Lung (tissue), 11 donors: ENCODE measurements at regions not wholly inside any gene's neighbourhood (a gene's known extent, or its start where the extent isn't known, plus 50 kb on each side); places are given as distances from the start of the nearest gene placed in this dataset.
A peak's percentile ranks its signal among the peaks of the same experiment; 100 is the strongest.

ENCODE experiments used
- ATAC-seq: fragments of 200-7000 bp; cut with Tn5 transposase; one replicate; pipeline ENCODE4 v1.9.1; 2020; ENCODE audit warnings: moderate number of reproducible peaks; ENCODE audit not compliant: insufficient read depth, low FRiP score
- DNase-seq, 3 donors: peaks; one replicate each; pipeline ENCODE4 v3.0.0-alpha.2; 2013 to 2017
- H3K27ac ChIP-seq, 2 donors: one replicate each; pipeline ENCODE4 v1.5.1; 2013; ENCODE audit warnings: mild to moderate bottlenecking in 2 of 2, moderate library complexity in 2 of 2, control low read depth in 1 of 2, inconsistent platforms in 1 of 2, low read depth in 1 of 2, low read length in 1 of 2
- H3K27me3 ChIP-seq, 3 donors: one replicate each; pipeline ENCODE4 v1.5.1; 2013; ENCODE audit warnings: low read length in 2 of 3; ENCODE audit not compliant: control insufficient read depth in 3 of 3, insufficient read depth in 3 of 3
- H3K36me3 ChIP-seq, 4 donors: one replicate each; pipeline ENCODE4 v1.5.1; 2013; ENCODE audit warnings: low read length in 4 of 4, mild to moderate bottlenecking in 1 of 4, moderate library complexity in 1 of 4; ENCODE audit not compliant: control insufficient read depth in 4 of 4, insufficient read depth in 4 of 4
- H3K4me1 ChIP-seq, 5 donors: one replicate each; pipeline ENCODE4 v1.5.1; 2013; ENCODE audit warnings: low read length in 5 of 5, mild to moderate bottlenecking in 2 of 5, moderate library complexity in 1 of 5; ENCODE audit not compliant: control insufficient read depth in 5 of 5, insufficient read depth in 5 of 5
- H3K4me3 ChIP-seq: one replicate; pipeline ENCODE4 v1.5.1; 2013; ENCODE audit warnings: mild to moderate bottlenecking, control low read depth, moderate library complexity
- H3K9ac ChIP-seq, 2 donors: one replicate each; pipeline ENCODE4 v1.5.1; 2013; ENCODE audit warnings: low read length in 2 of 2, control low read depth in 1 of 2; ENCODE audit not compliant: insufficient read depth in 1 of 2
- H3K9me3 ChIP-seq, 4 donors: one replicate each; pipeline ENCODE4 v1.5.1; 2013; ENCODE audit warnings: low read length in 3 of 4, mild to moderate bottlenecking in 1 of 4, moderate library complexity in 1 of 4; ENCODE audit not compliant: control insufficient read depth in 4 of 4, insufficient read depth in 3 of 4
- CTCF ChIP-seq: IDR thresholded peaks from 2 replicates; pipeline ENCODE4 v1.5.1; 2012; ENCODE audit warnings: mild to moderate bottlenecking; ENCODE audit errors: control extremely low read depth, extremely low read depth
- WGBS, 2 donors: extraction: QIAGEN DNeasy Blood & Tissue Kit; methylation state at CpG; one replicate each; pipeline ENCODE4 v1.1.7; 2013; 5-methylcytosine and 5-hydroxymethylcytosine counted together
- donor health status: control.
- donor health status: control.
- donor health status: Bipolar disorder and iron deficiency.
- donor health status: healthy.
- donor health status: DM: yes; HTN: yes; CAD: no.

- H3K4me1 ChIP-seq, result no peaks in the 10 kb centered on the region
- no peak for DNase-seq
- ATAC-seq, result no peak
- no peaks in the 10 kb centered on the region for H3K36me3 ChIP-seq
- H3K9ac ChIP-seq, result no peak overlapping the region
- H3K4me3 ChIP-seq, result no peak overlapping the region
- WGBS, 2 donors, result 70 to 77% methylated on average over 4 of the region's 4 CpGs
- no peaks in the 10 kb centered on the region for H3K27me3 ChIP-seq
- H3K27ac ChIP-seq, result no peak overlapping the region
- no peak for TF ChIP-seq CTCF
- peaks cover 0 to 3% (median 0%) of the 10 kb centered on the region in 4 donors for H3K9me3 ChIP-seq
Observed at GRCh38 chr11:42444406-42444805, 867.4 kb upstream of the API5 start.

- TF ChIP-seq CTCF, result no peak
- Histone ChIP-seq H3K27ac (no peak overlapping the region), H3K27me3 (peaks cover 0 to 20% (median 0%) of the 10 kb centered on the region in 3 donors), H3K4me3 (no peak overlapping the region), H3K36me3 (no peaks in the 10 kb centered on the region), H3K4me1 (no peaks in the 10 kb centered on the region), H3K9ac (no peak overlapping the region), H3K9me3 (no peaks in the 10 kb centered on the region)
- WGBS, 2 donors, result 61 to 78% methylated on average over 8 of the region's 8 CpGs
- DNase-seq (peak in 2 of 3 donors; percentile 20 to 55), ATAC-seq (peak; percentile 85)
Observed at GRCh38 chr11:42462558-42463310, 849.1 kb upstream of the API5 start.

GRCh38 chr11:42465623-42466022 is 846.2 kb upstream of the API5 start:
- no peak for TF ChIP-seq CTCF
- ATAC-seq (no peak), DNase-seq (peak in 2 of 3 donors; percentile 32 to 46)
- Histone ChIP-seq H3K9me3 (no peaks in the 10 kb centered on the region), H3K27me3 (peaks cover 0 to 38% (median 0%) of the 10 kb centered on the region in 3 donors), H3K27ac (no peak overlapping the region), H3K4me3 (no peak overlapping the region), H3K9ac (no peak overlapping the region), H3K36me3 (no peaks in the 10 kb centered on the region), H3K4me1 (no peaks in the 10 kb centered on the region)
- WGBS, 2 donors, result 47 to 59% methylated on average over 2 of the region's 2 CpGs
